HEK293 (cell line): ENCODE measurements at regions not wholly inside any gene's neighbourhood (a gene's known extent, or its start where the extent isn't known, plus 50 kb on each side); places are given as distances from the start of the nearest gene placed in this dataset.

Experiments
- CTCF ChIA-PET: fragments of 350-600 bp; formaldehyde crosslinking; extraction: SDS; loops from one replicate; lab custom pipeline; 2021; ENCODE audit warnings: antibody characterized with exemption; lab: Yijun Ruan, JAX
- POLR2A ChIA-PET: fragments of 300-600 bp; formaldehyde crosslinking; extraction: SDS; loops from one replicate; lab custom pipeline; 2020; ENCODE audit warnings: antibody characterized with exemption, inconsistent platforms; lab: Yijun Ruan, JAX
- H3K27ac ChIP-seq: fragments of 200-500 bp; sonication (Bioruptor generic); 2 replicates; pipeline ENCODE4 v1.5.1; 2014; ENCODE audit warnings: low read depth, low read length, control low read depth, inconsistent platforms; ENCODE audit errors: extremely low read depth
- H3K36me3 ChIP-seq, 2 experiments: fragments of 200-500 bp in 1 of 2; sonication (Bioruptor generic) in 1 of 2; 1 replicate in 1 of 2; 2 replicates in 1 of 2; pipeline ENCODE4 v1.5.1; 2014 to 2017; ENCODE audit warnings: inconsistent platforms in 2 of 2, low read length in 2 of 2; ENCODE audit not compliant: control insufficient read depth in 2 of 2, insufficient read depth in 1 of 2
- H3K4me1 ChIP-seq: fragments of 200-500 bp; sonication (Bioruptor generic); 2 replicates; pipeline ENCODE4 v1.5.1; 2014; ENCODE audit warnings: mild to moderate bottlenecking, low read length, inconsistent platforms; ENCODE audit not compliant: control insufficient read depth, insufficient read depth
- H3K4me3 ChIP-seq: 2 replicates; pipeline ENCODE4 v1.5.1; 2011; ENCODE audit warnings: low read depth, mild to moderate bottlenecking, control low read depth, low read length, moderate library complexity
- H3K9me3 ChIP-seq: fragments of 200-500 bp; sonication (Bioruptor generic); 2 replicates; pipeline ENCODE4 v1.5.1; 2014; ENCODE audit warnings: low read depth, low read length, inconsistent platforms; ENCODE audit not compliant: control insufficient read depth, insufficient read depth
- GLI2 ChIP-seq: fragments of 450-650 bp; formaldehyde crosslinking; IDR thresholded peaks from 2 replicates; pipeline ENCODE4; 2017; ENCODE audit warnings: missing biosample characterization, missing genetic modification characterization, low read depth, borderline replicate concordance
- KLF9 ChIP-seq: fragments of 450-650 bp; formaldehyde crosslinking; IDR thresholded peaks from 2 replicates; pipeline ENCODE4 v1.5.1; 2016; ENCODE audit warnings: missing biosample characterization, missing genetic modification characterization, low read depth
- MZF1 ChIP-seq: fragments of 450-650 bp; formaldehyde crosslinking; IDR thresholded peaks from 2 replicates; pipeline ENCODE4 v1.5.1; 2017; ENCODE audit warnings: missing biosample characterization, missing genetic modification characterization, borderline replicate concordance
- REPIN1 ChIP-seq: fragments of 450-650 bp; formaldehyde crosslinking; IDR thresholded peaks from 2 replicates; pipeline ENCODE4 v1.5.1; 2017; ENCODE audit warnings: missing biosample characterization, missing genetic modification characterization, low read depth
- TCF7L2 ChIP-seq: IDR thresholded peaks from 2 replicates; pipeline ENCODE4 v1.6.1; 2011; ENCODE audit warnings: low read depth, mild to moderate bottlenecking, inconsistent platforms, low read length, moderate library complexity, borderline replicate concordance
- ZBTB7A ChIP-seq: fragments of 450-650 bp; formaldehyde crosslinking; IDR thresholded peaks from 2 replicates; pipeline ENCODE4 v1.5.1; 2016; ENCODE audit warnings: low read depth, missing biosample characterization, missing genetic modification characterization
- ZFP3 ChIP-seq: fragments of 450-650 bp; formaldehyde crosslinking; IDR thresholded peaks from 2 replicates; pipeline ENCODE4 v1.5.1; 2016; ENCODE audit warnings: low read depth, missing biosample characterization, missing genetic modification characterization
- ZNF121 ChIP-seq: fragments of 450-650 bp; formaldehyde crosslinking; IDR thresholded peaks from 2 replicates; pipeline ENCODE4 v1.5.1; 2016; ENCODE audit warnings: missing biosample characterization, missing genetic modification characterization
- ZNF174 ChIP-seq: fragments of 450-650 bp; formaldehyde crosslinking; IDR thresholded peaks from 2 replicates; pipeline ENCODE4 v1.5.0; 2017; ENCODE audit warnings: missing biosample characterization, mild to moderate bottlenecking, missing genetic modification characterization
- ZNF266 ChIP-seq: fragments of 450-650 bp; formaldehyde crosslinking; IDR thresholded peaks from 2 replicates; pipeline ENCODE4 v1.5.1; 2016; ENCODE audit warnings: missing biosample characterization, missing genetic modification characterization, low read depth
- ZNF354C ChIP-seq: fragments of 450-650 bp; formaldehyde crosslinking; IDR thresholded peaks from 2 replicates; pipeline ENCODE4 v1.5.1; 2016; ENCODE audit warnings: missing biosample characterization, missing genetic modification characterization, low read depth, borderline replicate concordance
- ZNF366 ChIP-seq: fragments of 450-650 bp; formaldehyde crosslinking; conservative IDR thresholded peaks from 2 replicates; pipeline ENCODE4 v1.5.1; 2016; ENCODE audit warnings: missing biosample characterization, missing genetic modification characterization
- ZNF404 ChIP-seq: fragments of 450-650 bp; formaldehyde crosslinking; IDR thresholded peaks from 2 replicates; pipeline ENCODE4 v1.5.1; 2017; ENCODE audit warnings: missing biosample characterization, missing genetic modification characterization
- ZNF473 ChIP-seq: fragments of 450-650 bp; formaldehyde crosslinking; IDR thresholded peaks from 2 replicates; pipeline ENCODE4 v1.5.1; 2017; ENCODE audit warnings: missing biosample characterization, missing genetic modification characterization
- ZNF544 ChIP-seq: fragments of 450-650 bp; formaldehyde crosslinking; IDR thresholded peaks from 2 replicates; pipeline ENCODE4 v1.5.0; 2017; ENCODE audit warnings: missing biosample characterization, missing genetic modification characterization
- ZNF548 ChIP-seq: fragments of 450-650 bp; formaldehyde crosslinking; IDR thresholded peaks from 2 replicates; pipeline ENCODE4 v1.5.1; 2016; ENCODE audit warnings: missing biosample characterization, missing genetic modification characterization
- ZNF621 ChIP-seq: fragments of 450-650 bp; formaldehyde crosslinking; IDR thresholded peaks from 2 replicates; pipeline ENCODE4 v1.5.1; 2017; ENCODE audit warnings: missing biosample characterization, missing genetic modification characterization
- ZNF623 ChIP-seq: fragments of 450-650 bp; formaldehyde crosslinking; IDR thresholded peaks from 2 replicates; pipeline ENCODE4 v1.5.1; 2016; ENCODE audit warnings: missing biosample characterization, missing genetic modification characterization
- ZNF692 ChIP-seq: fragments of 450-650 bp; formaldehyde crosslinking; IDR thresholded peaks from 2 replicates; pipeline ENCODE4 v1.5.1; 2016; ENCODE audit warnings: missing biosample characterization, missing genetic modification characterization
- ZNF76 ChIP-seq: fragments of 450-650 bp; formaldehyde crosslinking; IDR thresholded peaks from 2 replicates; pipeline ENCODE4; 2016; ENCODE audit warnings: low read depth, missing biosample characterization, missing genetic modification characterization, borderline replicate concordance
- TF ChIP-seq, protein P1 (sequence below): fragments of 450-650 bp; formaldehyde crosslinking; IDR thresholded peaks from 2 replicates; pipeline ENCODE4 v1.5.1; 2017; ENCODE audit warnings: missing biosample characterization, mild to moderate bottlenecking, missing genetic modification characterization, moderate library complexity

GRCh38 chr2:134174711-134175110 is 79.2 kb upstream of the MGAT5 start:
- H3K27ac ChIP-seq = no peak overlapping the region
- H3K36me3 ChIP-seq = no peaks in the 10 kb centered on the region
- no peaks in the 10 kb centered on the region for H3K9me3 ChIP-seq
- ChIA-PET POLR2A (no interaction called here), CTCF (no interaction called here)
- TF ChIP-seq ZNF174 (tag by site-specific recombination) = no peak
- no peak for TF ChIP-seq ZNF621 (tag by site-specific recombination)
- no peak for TF ChIP-seq MZF1 (tag by site-specific recombination)
- no peak for TF ChIP-seq ZNF266 (tag by site-specific recombination)
- TF ChIP-seq KLF9 (tag by site-specific recombination) = no peak
- TF ChIP-seq REPIN1 (tag by site-specific recombination) = no peak
- no peak for TF ChIP-seq ZNF544 (tag by site-specific recombination)
- TF ChIP-seq ZNF404 (tag by site-specific recombination) = no peak
- TF ChIP-seq ZNF548 (tag by site-specific recombination) = no peak
- no peak for TF ChIP-seq ZNF121 (tag by site-specific recombination)
- no peak for TF ChIP-seq ZBTB7A (tag by site-specific recombination)
- TF ChIP-seq GLI2 (tag by site-specific recombination) = no peak
- TF ChIP-seq ZNF76 (tag by site-specific recombination) = no peak
- TF ChIP-seq TCF7L2 = no peak
- no peak for TF ChIP-seq ZNF473 (tag by site-specific recombination)
- TF ChIP-seq, protein P1, sequence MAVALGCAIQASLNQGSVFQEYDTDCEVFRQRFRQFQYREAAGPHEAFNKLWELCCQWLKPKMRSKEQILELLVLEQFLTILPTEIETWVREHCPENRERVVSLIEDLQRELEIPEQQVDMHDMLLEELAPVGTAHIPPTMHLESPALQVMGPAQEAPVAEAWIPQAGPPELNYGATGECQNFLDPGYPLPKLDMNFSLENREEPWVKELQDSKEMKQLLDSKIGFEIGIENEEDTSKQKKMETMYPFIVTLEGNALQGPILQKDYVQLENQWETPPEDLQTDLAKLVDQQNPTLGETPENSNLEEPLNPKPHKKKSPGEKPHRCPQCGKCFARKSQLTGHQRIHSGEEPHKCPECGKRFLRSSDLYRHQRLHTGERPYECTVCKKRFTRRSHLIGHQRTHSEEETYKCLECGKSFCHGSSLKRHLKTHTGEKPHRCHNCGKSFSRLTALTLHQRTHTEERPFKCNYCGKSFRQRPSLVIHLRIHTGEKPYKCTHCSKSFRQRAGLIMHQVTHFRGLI (tag by site-specific recombination) = no peak
- no peak for TF ChIP-seq ZFP3 (tag by site-specific recombination)
- TF ChIP-seq ZNF366 (tag by site-specific recombination) = no peak
- TF ChIP-seq ZNF623 (tag by site-specific recombination) = no peak
- no peak overlapping the region for H3K4me3 ChIP-seq
- H3K4me1 ChIP-seq = peaks cover 14% of the 10 kb centered on the region

- CTCF ChIA-PET = no interaction called here
- Histone ChIP-seq H3K9me3 (no peaks in the 10 kb centered on the region), H3K36me3 (no peaks in the 10 kb centered on the region), H3K27ac (no peak overlapping the region), H3K4me1 (peaks cover 14% of the 10 kb centered on the region), H3K4me3 (no peak overlapping the region)
- TF ChIP-seq ZNF692 (tag by site-specific recombination) (peak; percentile 6; the same call in 1 of the 2 replicates), ZNF354C (tag by site-specific recombination) (no peak), REPIN1 (tag by site-specific recombination) (no peak)
- POLR2A ChIA-PET = no interaction called here
These were observed 78.0 kb upstream of the MGAT5 start for GRCh38 chr2:134175834-134176233.
